Fibroblast of lung (primary cell): ENCODE measurements at regions not wholly inside any gene's neighbourhood (a gene's known extent, or its start where the extent isn't known, plus 50 kb on each side); places are given as distances from the start of the nearest gene placed in this dataset.

Experiments
- DNase-seq, 2 donors: peaks; one replicate each; pipeline versions ENCODE4 v3.0.0 to v3.0.0-alpha.2; 2010; ENCODE audit warnings: low read depth in 2 of 2
- H2AFZ ChIP-seq: 2 replicates; pipeline ENCODE4 v1.5.1; 2012; ENCODE audit warnings: low read length, control low read depth, inconsistent platforms
- H3K27ac ChIP-seq: 2 replicates; pipeline ENCODE4 v1.5.1; 2011; ENCODE audit warnings: low read length, control low read depth; ENCODE audit not compliant: insufficient read depth
- H3K27me3 ChIP-seq: 2 replicates; pipeline ENCODE4 v1.5.1; 2011; ENCODE audit warnings: mild to moderate bottlenecking, low read length; ENCODE audit not compliant: control insufficient read depth, insufficient read depth
- H3K36me3 ChIP-seq: 2 replicates; pipeline ENCODE4 v1.5.1; 2011; ENCODE audit warnings: low read length; ENCODE audit not compliant: control insufficient read depth, insufficient read depth
- H3K4me1 ChIP-seq: 2 replicates; pipeline ENCODE4 v1.5.1; 2011; ENCODE audit warnings: low read length; ENCODE audit not compliant: control insufficient read depth, insufficient read depth; ENCODE audit errors: extremely low read depth
- H3K4me2 ChIP-seq: 2 replicates; pipeline ENCODE4 v1.5.1; 2011; ENCODE audit warnings: low read length, control low read depth; ENCODE audit not compliant: insufficient read depth; ENCODE audit errors: extremely low read depth
- H3K4me3 ChIP-seq, 4 experiments: fragments of 200-600 bp in 1 of 4; sonication (generic) in 1 of 4; replicated peaks in 1 of 4; 2 replicates each; pipeline ENCODE4 v1.5.1; 2011 to 2016; ENCODE audit warnings: low read length in 4 of 4, low read depth in 3 of 4, mild to moderate bottlenecking in 3 of 4, control low read depth in 2 of 4, inconsistent platforms in 1 of 4, mixed read lengths in 1 of 4; ENCODE audit not compliant: insufficient read depth in 1 of 4; ENCODE audit errors: control extremely low read depth in 1 of 4
- H3K79me2 ChIP-seq: 2 replicates; pipeline ENCODE4 v1.5.1; 2012; ENCODE audit warnings: mild to moderate bottlenecking, low read length, inconsistent platforms; ENCODE audit not compliant: control insufficient read depth, insufficient read depth
- H3K9ac ChIP-seq: 2 replicates; pipeline ENCODE4 v1.5.1; 2011; ENCODE audit warnings: mild to moderate bottlenecking, low read length, control low read depth; ENCODE audit not compliant: insufficient read depth
- H3K9me3 ChIP-seq: 2 replicates; pipeline ENCODE4 v1.5.1; 2012; ENCODE audit warnings: low read depth, low read length; ENCODE audit not compliant: control insufficient read depth, insufficient read depth
- H4K20me1 ChIP-seq: 2 replicates; pipeline ENCODE4 v1.5.1; 2011; ENCODE audit warnings: low read length; ENCODE audit not compliant: control insufficient read depth, insufficient read depth; ENCODE audit errors: extremely low read depth
- EZH2 ChIP-seq: IDR thresholded peaks from 2 replicates; pipeline ENCODE4 v1.5.1; 2012; ENCODE audit warnings: low read length, control low read depth, mild to moderate bottlenecking; ENCODE audit errors: missing control alignments
- TF ChIP-seq, protein P1 (sequence below), 2 donors: IDR thresholded peaks in 1 of 2; conservative IDR thresholded peaks in 1 of 2; 1 replicate in 1 of 2; 2 replicates in 1 of 2; pipeline ENCODE4 v1.5.1; 2011 to 2012; ENCODE audit warnings: low read length in 2 of 2, control low read depth in 1 of 2, inconsistent platforms in 1 of 2, low read depth in 1 of 2, mild to moderate bottlenecking in 1 of 2

DNA sequence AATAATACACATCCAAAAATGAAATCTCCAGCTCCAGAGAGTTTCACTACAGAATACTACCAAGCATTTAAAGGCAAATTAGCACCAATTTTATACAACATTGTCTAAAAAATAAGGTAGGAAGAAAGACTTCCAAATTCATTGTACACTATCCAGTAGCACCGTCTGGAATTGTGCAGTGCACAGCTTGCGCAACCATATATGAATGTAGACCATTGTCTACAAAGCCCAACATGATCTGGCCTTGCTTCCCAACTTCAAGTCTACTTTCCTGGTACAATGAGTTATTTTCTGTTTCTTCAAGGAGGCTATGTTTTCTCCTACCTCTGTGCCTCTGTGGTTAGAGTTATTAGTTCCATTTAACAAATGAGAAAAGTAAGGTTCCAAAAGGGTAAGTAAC, 115.4 kb upstream of the FOXK1 start:
- H3K4me3 ChIP-seq: no peak overlapping the region
- TF ChIP-seq, protein P1, sequence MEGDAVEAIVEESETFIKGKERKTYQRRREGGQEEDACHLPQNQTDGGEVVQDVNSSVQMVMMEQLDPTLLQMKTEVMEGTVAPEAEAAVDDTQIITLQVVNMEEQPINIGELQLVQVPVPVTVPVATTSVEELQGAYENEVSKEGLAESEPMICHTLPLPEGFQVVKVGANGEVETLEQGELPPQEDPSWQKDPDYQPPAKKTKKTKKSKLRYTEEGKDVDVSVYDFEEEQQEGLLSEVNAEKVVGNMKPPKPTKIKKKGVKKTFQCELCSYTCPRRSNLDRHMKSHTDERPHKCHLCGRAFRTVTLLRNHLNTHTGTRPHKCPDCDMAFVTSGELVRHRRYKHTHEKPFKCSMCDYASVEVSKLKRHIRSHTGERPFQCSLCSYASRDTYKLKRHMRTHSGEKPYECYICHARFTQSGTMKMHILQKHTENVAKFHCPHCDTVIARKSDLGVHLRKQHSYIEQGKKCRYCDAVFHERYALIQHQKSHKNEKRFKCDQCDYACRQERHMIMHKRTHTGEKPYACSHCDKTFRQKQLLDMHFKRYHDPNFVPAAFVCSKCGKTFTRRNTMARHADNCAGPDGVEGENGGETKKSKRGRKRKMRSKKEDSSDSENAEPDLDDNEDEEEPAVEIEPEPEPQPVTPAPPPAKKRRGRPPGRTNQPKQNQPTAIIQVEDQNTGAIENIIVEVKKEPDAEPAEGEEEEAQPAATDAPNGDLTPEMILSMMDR (conservative IDR thresholded peaks at IDR 0.05 in 1 of 2, IDR thresholded peaks at IDR 0.05 in 1 of 2; ENCODE audit: low read depth in 1 of 2, low read length in 2 of 2): no peak
- TF ChIP-seq EZH2: no peak
- H3K9me3 ChIP-seq: no peaks in the 10 kb centered on the region
- no peaks in the 10 kb centered on the region for H3K79me2 ChIP-seq
- H3K4me1 ChIP-seq: no peaks in the 10 kb centered on the region
- no peak overlapping the region for H3K9ac ChIP-seq
- H3K27me3 ChIP-seq: no peaks in the 10 kb centered on the region
- DNase-seq: no peak
- no peaks in the 10 kb centered on the region for H4K20me1 ChIP-seq
- H2AFZ ChIP-seq: no peak overlapping the region
- H3K36me3 ChIP-seq: no peaks in the 10 kb centered on the region
- H3K27ac ChIP-seq: no peak overlapping the region
- no peak overlapping the region for H3K4me2 ChIP-seq

GRCh38 chr7:4574851-4575250, 107.2 kb upstream of the FOXK1 start:
- H3K4me1 ChIP-seq: no peaks in the 10 kb centered on the region
- no peaks in the 10 kb centered on the region for H3K9me3 ChIP-seq
- no peaks in the 10 kb centered on the region for H3K36me3 ChIP-seq
- no peaks in the 10 kb centered on the region for H3K27me3 ChIP-seq
- H3K9ac ChIP-seq: no peak overlapping the region
- no peak overlapping the region for H3K4me2 ChIP-seq
- no peak overlapping the region for H3K4me3 ChIP-seq
- DNase-seq: no peak
- H2AFZ ChIP-seq: no peak overlapping the region
- no peak overlapping the region for H3K27ac ChIP-seq
- no peaks in the 10 kb centered on the region for H4K20me1 ChIP-seq
- no peaks in the 10 kb centered on the region for H3K79me2 ChIP-seq
- TF ChIP-seq, protein P1 (conservative IDR thresholded peaks at IDR 0.05 in 1 of 2, IDR thresholded peaks at IDR 0.05 in 1 of 2; ENCODE audit: low read depth in 1 of 2, low read length in 2 of 2): no peak
- no peak for TF ChIP-seq EZH2

- Histone ChIP-seq H3K9ac (no peak overlapping the region), H3K79me2 (no peaks in the 10 kb centered on the region), H3K9me3 (no peaks in the 10 kb centered on the region), H2AFZ (no peak overlapping the region), H4K20me1 (no peaks in the 10 kb centered on the region), H3K4me2 (no peak overlapping the region), H3K4me3 (no peak overlapping the region), H3K27ac (no peak overlapping the region), H3K36me3 (no peaks in the 10 kb centered on the region), H3K4me1 (no peaks in the 10 kb centered on the region), H3K27me3 (no peaks in the 10 kb centered on the region)
- TF ChIP-seq, protein P1 (conservative IDR thresholded peaks at IDR 0.05 in 1 of 2, IDR thresholded peaks at IDR 0.05 in 1 of 2; ENCODE audit: low read depth in 1 of 2, low read length in 2 of 2): no peak
- no peak for TF ChIP-seq EZH2
- DNase-seq: no peak
Observed at GRCh38 chr7:4575254-4575653, 106.8 kb upstream of the FOXK1 start.
